ENCODE measurements at regions not wholly inside any gene's neighbourhood (a gene's known extent, or its start where the extent isn't known, plus 50 kb on each side); places are given as distances from the start of the nearest gene placed in this dataset.

DNA sequence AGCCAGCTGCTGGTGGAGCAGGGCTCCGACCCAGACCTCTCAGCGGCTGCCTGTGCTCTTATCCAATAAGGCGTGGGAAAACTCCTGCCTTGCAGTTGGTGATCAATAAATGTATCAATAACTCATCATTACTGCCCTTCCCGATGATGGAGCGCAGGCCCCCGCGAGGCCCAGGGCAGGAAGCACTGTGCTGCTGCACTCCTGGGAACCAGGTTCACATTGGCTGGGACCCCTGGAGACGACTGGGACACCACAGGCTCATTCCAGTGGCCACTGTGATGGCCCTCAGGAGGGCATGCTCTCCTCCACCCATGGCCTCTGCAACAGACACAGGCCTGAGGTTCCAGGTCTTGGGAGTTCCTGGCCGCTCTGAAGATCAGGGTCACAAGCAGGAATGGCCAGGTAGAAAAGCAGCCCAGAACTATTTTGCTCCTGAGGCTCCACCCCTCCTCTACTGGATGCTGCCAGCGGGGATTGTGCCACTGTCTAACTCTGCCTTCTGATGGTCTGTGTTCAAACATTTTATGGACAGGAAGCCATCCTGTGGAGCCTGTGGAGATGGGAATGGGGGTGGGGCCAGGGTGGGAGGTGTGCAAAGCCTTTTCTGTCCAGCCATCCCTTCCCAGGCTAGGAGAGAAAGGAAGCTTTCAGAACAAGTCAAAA lies 287.4 kb upstream of the ZMIZ1 start:
- H3K27me3 ChIP-seq (ENCODE audit: insufficient read depth), result no peaks in the 10 kb centered on the region; the same call in 1 of the 2 replicates
- peaks cover 15 to 35% of the 10 kb centered on the region in 2 experiments; a peak in 3 of 4 replicates for H3K4me1 ChIP-seq (ENCODE audit: control insufficient read depth in 1 of 2, insufficient read depth in 2 of 2, low read depth in 1 of 2, low read length in 1 of 2)
- H4K20me1 ChIP-seq (ENCODE audit: insufficient read depth), result no peaks in the 10 kb centered on the region
- no peaks in the 10 kb centered on the region for H3K9me3 ChIP-seq
- no peak for DNase-seq
- no peaks in the 10 kb centered on the region for H3K9me2 ChIP-seq
- H3K79me2 ChIP-seq (ENCODE audit: insufficient read depth), result no peaks in the 10 kb centered on the region
- no peak overlapping the region for H3K4me2 ChIP-seq
- no peaks in the 10 kb centered on the region for H3K36me3 ChIP-seq (replicated peaks in 1 of 2; ENCODE audit: control insufficient read depth in 1 of 2, insufficient read depth in 2 of 2, low read length in 1 of 2)
- ChIA-PET POLR2A (no interaction called here), CTCF (interaction anchor here (0.6 to 1.5 kb wide), 2 partner anchors 9 to 593 kb away, joined by 3 to 4 read pairs; no protein-coding TSS in a partner anchor)
- no peak overlapping the region for H3K27ac ChIP-seq (ENCODE audit: low read depth in 2 of 2, low read length in 1 of 2)
- H3K9ac ChIP-seq, result no peak overlapping the region
- H3K4me3 ChIP-seq (ENCODE audit: low read depth in 2 of 2, low read length in 1 of 2), result no peak overlapping the region
- TF ChIP-seq NFIC (IDR thresholded peaks at IDR 0.05; ENCODE audit: borderline replicate concordance) (no peak), USF2 (IDR thresholded peaks at IDR 0.05; ENCODE audit: borderline replicate concordance, low read depth, low read length) (no peak), MXI1 (IDR thresholded peaks at IDR 0.05; ENCODE audit: low read depth, low read length) (no peak), TEAD4 (IDR thresholded peaks at IDR 0.05; ENCODE audit: borderline replicate concordance, insufficient read depth) (no peak), SIN3A (IDR thresholded peaks at IDR 0.05; ENCODE audit: borderline replicate concordance, low read depth, low read length) (no peak), EZH2phosphoT487 (IDR thresholded peaks at IDR 0.05; ENCODE audit: borderline replicate concordance, low read depth) (no peak), TAF1 (IDR thresholded peaks at IDR 0.05; ENCODE audit: borderline replicate concordance, low read depth, low read length) (no peak), ZBTB33 (IDR thresholded peaks at IDR 0.05; ENCODE audit: borderline replicate concordance, low read depth) (no peak), PBX3 (IDR thresholded peaks at IDR 0.05) (no peak), NRF1 (IDR thresholded peaks at IDR 0.05; ENCODE audit: low read depth, low read length) (no peak), USF1 (IDR thresholded peaks at IDR 0.05; ENCODE audit: borderline replicate concordance, low read depth) (no peak), ELF1 (IDR thresholded peaks at IDR 0.05) (no peak), TCF12 (IDR thresholded peaks at IDR 0.05) (no peak), JUND (IDR thresholded peaks at IDR 0.05) (no peak), GABPA (IDR thresholded peaks at IDR 0.05; ENCODE audit: low read depth) (no peak), FOSL2 (IDR thresholded peaks at IDR 0.05; ENCODE audit: borderline replicate concordance, low read depth) (no peak)
- no peaks in the 10 kb centered on the region for H3F3A ChIP-seq (replicated peaks; ENCODE audit: insufficient read depth)
- H2AFZ ChIP-seq (ENCODE audit: low read depth), result no peak overlapping the region
- WGBS (ENCODE audit: low lambda C conversion rate), result 94% methylated on average over 9 of the region's 10 CpGs
